Epidermal melanocyte (primary cell): ENCODE measurements at regions not wholly inside any gene's neighbourhood (a gene's known extent, or its start where the extent isn't known, plus 50 kb on each side); places are given as distances from the start of the nearest gene placed in this dataset.

Source experiments
- DNase-seq: peaks from one replicate; pipeline ENCODE4 v3.0.0; 2011; ENCODE audit warnings: low spot score; ENCODE audit not compliant: insufficient read length

- DNase-seq: no peak
These were observed 484.3 kb downstream of the SOX6 start for GRCh38 chr11:15871904-15872626.

- DNase-seq: peak; percentile 37
These were observed 482.8 kb downstream of the SOX6 start for GRCh38 chr11:15873501-15873900.

DNA sequence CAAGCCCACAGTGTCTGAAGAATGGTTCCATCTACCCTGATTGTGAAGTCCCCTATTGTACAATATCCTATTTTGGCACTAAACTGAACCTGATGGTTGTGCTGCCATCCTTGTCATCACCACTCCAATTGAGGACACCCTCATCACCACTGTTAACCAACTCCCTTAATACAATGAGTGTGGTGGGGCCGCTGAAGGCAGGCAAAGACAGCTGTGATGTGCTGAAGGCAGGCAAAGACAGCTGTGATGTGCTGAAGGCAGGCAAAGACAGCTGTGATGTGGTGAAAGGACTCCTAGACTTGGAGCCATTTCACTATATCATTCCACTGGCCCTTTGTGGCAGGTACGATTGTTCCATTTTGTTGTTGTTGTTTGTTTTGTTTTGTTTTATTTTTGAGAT lies 481.6 kb downstream of the SOX6 start:
- DNase-seq: no peak

DNA sequence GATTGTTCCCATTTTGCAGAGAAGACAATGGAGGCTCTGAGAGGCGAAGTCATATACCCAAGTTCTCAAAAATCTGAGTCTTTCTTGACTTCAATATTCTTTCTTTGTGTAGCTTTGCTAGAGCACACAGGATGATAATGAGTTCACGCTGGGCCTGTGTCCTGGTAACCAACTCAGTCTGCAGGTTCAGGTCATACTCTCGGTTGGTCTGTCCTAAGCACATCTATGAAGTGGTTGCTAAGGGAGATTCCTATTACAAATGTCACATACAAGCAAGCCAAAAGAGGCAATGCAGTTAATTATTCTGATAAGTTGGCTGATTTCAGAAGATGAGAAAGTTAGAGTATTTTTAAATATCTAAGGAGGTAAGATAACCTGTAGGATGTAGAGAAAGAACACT lies 481.0 kb downstream of the SOX6 start:
- no peak for DNase-seq

GRCh38 chr11:15875943-15876342 lies 480.4 kb downstream of the SOX6 start:
- DNase-seq: no peak

GRCh38 chr11:15878756-15879155 lies 477.6 kb downstream of the SOX6 start:
- no peak for DNase-seq

- no peak for DNase-seq
These were observed 476.1 kb downstream of the SOX6 start for GRCh38 chr11:15880291-15880690.

GRCh38 chr11:15882876-15883454 lies 473.4 kb downstream of the SOX6 start:
- DNase-seq: no peak

GRCh38 chr11:15883455-15883920 lies 472.9 kb downstream of the SOX6 start:
- no peak for DNase-seq

DNA sequence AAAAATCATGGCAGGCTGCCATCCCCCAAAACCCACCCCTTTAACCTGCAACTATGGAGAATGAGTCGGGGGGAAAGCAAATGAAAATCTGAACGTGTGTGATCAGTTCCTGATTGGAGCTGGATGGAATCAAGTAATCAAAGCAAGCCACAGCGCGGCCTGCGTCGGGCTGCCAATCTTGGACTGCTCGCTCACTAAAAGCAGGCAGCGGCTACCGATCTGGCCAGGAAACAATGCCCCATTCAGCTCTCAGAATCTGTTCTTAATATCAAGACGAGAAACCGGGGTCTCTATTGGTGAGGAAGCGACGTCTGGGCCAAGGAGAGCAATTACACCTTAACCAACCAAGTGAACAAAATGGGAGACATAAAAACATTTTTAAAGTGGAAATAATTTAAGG lies 472.2 kb downstream of the SOX6 start:
- no peak for DNase-seq

GRCh38 chr11:15884777-15885540 lies 471.4 kb downstream of the SOX6 start:
- no peak for DNase-seq

- no peak for DNase-seq
These were observed 470.5 kb downstream of the SOX6 start for GRCh38 chr11:15885854-15886253.

DNA sequence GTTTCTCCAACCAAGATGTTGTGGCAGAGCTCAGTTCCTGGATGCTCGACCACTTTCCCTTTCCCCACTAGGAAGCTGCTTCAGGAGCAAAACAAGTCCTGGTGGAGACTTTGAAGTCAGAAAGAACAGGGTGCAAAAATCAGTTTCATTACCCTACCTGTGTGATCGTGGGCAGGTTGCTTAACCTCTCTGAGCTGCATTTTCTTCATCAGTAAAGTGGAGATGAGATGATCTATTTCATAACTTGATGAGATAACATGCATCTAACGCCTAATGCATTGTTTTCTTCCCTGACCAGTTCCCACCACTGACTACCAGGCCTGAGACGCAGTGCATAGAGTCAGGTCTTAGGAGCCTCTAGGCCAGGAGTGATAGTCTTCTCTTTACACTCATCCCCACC lies 470.0 kb downstream of the SOX6 start:
- DNase-seq: no peak

DNA sequence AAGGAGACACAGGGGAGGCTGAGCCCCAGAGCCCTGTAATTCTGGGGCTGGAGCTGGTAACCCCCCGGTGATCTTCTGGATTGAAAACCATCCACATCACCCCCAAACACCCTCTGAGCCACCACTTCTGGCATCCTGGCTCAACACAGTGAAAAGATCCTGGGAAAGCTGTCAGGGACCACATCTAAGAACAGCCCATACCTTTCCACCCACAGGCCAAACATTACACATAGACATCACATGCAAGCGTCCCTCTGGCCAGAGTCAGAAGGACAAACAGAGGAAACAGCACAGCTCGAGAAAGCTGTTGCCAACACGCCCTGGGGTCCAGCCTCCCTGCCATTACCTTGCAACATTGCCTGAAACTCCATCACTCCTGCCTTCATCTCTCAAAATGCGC lies 469.5 kb downstream of the SOX6 start:
- DNase-seq: no peak

DNA sequence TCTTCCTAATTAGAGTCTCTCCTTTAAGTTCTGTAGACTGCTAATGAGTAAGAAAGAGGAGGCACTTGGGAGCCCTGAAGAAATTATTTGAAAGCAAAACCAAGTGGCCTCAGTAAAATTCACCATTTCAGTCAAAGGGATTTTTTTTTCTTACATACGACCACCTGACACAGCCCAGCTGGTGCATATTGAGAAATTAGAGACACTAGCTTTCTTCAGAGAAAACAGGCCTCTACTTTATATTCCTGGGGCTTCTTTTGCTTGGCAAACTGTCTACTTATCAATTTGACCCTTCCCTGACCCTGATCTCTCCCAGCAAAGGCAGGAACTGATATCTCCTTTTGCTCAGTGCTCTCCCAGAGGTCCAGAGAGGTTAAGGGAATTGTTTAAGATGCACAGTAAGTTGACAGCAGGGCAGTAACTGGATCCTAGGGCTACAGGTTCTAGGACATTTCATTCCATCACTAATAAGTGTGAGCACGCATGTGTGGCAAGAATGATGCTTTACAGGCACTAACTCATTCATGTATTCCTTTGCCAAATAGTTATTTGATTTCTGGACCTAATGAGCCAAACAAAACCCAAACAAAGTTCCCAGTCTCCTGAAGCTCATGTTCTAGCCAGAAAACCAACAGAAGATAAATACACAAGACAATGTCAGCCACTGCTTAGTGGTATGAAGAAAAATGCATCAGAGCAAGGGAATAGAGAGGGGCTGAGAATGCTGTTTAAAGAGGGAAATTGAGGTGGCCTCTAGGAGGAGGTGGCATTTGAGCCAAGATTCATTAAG lies 467.6 kb downstream of the SOX6 start:
- no peak for DNase-seq

DNA sequence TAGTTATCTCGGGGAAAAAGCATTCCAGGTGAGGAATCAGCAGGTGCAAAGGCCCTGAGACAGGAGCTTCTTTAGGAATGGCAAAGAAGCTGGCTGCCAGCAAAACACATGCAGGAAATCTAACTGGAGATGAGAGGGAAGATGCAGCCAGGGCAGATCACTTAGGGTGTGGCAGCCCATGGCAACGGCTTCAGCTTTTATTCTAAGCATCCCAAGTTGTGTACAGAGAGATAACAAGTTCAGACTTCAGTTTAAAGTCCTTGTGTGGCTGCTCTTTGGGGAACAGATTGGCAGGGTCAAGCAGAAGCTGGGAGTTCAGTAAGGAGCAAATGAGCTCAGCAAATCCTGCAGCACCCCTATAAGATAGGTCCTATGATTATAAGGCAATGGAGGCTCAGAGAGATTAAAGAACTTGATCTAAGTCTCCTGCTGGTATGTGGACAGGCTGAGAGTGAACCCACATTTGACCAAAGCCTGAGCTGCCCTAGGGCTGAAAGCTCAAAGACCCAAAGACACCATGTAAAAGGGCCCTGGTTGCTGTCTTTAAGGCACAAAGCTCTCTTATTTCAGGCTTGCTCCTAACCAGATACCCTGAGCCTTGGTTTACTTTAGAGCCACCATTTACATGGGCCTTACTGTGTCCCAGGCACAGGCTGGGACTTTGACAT lies 466.8 kb downstream of the SOX6 start:
- DNase-seq: no peak

DNA sequence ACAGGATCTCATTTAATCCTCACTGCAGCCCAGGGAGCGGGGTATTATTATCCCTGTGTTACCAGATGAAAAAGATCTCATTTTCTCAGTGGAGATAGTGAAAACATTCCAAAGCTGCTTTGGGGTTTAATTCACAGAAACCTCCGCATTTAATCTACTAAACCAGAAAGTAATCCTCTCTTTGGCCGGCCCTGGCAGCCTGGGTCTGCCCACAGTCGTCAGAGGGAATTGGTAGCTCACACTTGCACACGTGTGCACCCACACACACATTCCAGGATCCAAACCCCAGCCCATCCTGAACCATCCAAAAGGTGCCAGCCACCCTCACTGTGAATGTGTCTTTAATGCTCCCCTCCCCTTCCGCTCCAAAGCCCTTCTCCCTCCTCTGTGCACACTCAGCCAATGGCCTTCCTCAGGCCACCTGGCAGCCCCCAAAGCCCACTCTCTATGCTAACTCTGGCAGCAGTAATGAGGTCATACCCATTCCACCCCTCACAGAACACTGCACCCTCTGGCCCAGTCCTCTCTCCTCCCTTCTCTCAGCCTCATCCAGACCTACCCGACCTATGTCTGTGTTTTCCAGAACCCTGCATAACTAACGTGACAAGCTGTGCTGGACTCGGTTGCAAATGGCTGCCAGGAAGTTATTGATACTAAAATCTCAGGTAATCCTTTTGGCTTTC lies 466.2 kb downstream of the SOX6 start:
- DNase-seq: no peak

DNA sequence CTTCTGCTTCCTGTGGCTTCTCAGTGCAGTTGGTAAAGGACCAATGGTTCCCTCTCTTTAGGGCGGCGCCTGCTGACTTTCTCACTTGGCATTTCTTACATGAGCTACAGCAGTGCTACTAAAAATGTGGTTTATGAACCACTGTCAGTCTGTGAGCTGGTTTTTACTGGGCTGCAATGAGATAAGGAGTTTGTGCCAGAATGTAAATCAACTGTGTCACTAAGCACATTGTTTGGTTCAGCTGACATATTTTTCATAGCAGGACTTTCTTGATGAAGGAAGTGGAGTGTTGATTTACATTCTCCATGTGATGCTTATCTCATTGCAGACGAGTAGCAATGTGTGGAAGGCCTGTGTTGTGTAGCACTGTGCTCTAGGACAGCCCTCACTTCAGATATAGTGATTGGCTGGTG lies 463.3 kb downstream of the SOX6 start:
- no peak for DNase-seq

- DNase-seq: no peak
These were observed 460.3 kb downstream of the SOX6 start for GRCh38 chr11:15896026-15896425.

- DNase-seq: no peak
These were observed 459.8 kb downstream of the SOX6 start for GRCh38 chr11:15896530-15896929.
